Activated T-cell treated with anti-CD3 and anti-CD28 coated beads, Interleukin-2, amount 50 U/mL, for 1 hour (primary cell): ENCODE measurements at regions not wholly inside any gene's neighbourhood (a gene's known extent, or its start where the extent isn't known, plus 50 kb on each side); places are given as distances from the start of the nearest gene placed in this dataset.

ENCODE experiments used
- DNase-seq: peaks from one replicate; pipeline ENCODE4 v3.0.0-alpha.2; 2020

- peak; percentile 33 for DNase-seq
Measured at GRCh38 chr19:28878862-28879566, 333.9 kb downstream of the UQCRFS1 start.

GRCh38 chr19:28876609-28877123, 336.3 kb downstream of the UQCRFS1 start:
- no peak for DNase-seq

GRCh38 chr19:28874742-28875141, 338.2 kb downstream of the UQCRFS1 start:
- DNase-seq = no peak

GRCh38 chr19:28873301-28873700, 339.6 kb downstream of the UQCRFS1 start:
- DNase-seq = no peak

- DNase-seq = no peak
Measured at GRCh38 chr19:28871099-28871725, 341.7 kb downstream of the UQCRFS1 start.

- no peak for DNase-seq
Measured at GRCh38 chr19:28869459-28869858, 343.5 kb downstream of the UQCRFS1 start.

- DNase-seq = no peak
Measured at GRCh38 chr19:28868836-28869235, 344.1 kb downstream of the UQCRFS1 start.

- no peak for DNase-seq
Measured at GRCh38 chr19:28867978-28868377, 345.0 kb downstream of the UQCRFS1 start.

- DNase-seq = no peak
Measured at GRCh38 chr19:28864577-28865042, 348.3 kb downstream of the UQCRFS1 start.

- no peak for DNase-seq
Measured at GRCh38 chr19:28864024-28864503, 348.9 kb downstream of the UQCRFS1 start.

- no peak for DNase-seq
Measured at GRCh38 chr19:28862238-28862637, 350.7 kb downstream of the UQCRFS1 start.

GRCh38 chr19:28859811-28860210, 353.1 kb downstream of the UQCRFS1 start:
- no peak for DNase-seq

GRCh38 chr19:28858933-28859332, 354.0 kb downstream of the UQCRFS1 start:
- DNase-seq = no peak

GRCh38 chr19:28857967-28858366, 355.0 kb downstream of the UQCRFS1 start:
- no peak for DNase-seq

- DNase-seq = no peak
Measured at GRCh38 chr19:28855216-28855615, 357.7 kb downstream of the UQCRFS1 start.

GRCh38 chr19:28847468-28847867, 365.5 kb downstream of the UQCRFS1 start:
- DNase-seq = no peak

- no peak for DNase-seq
Measured at GRCh38 chr19:28846094-28846812, 366.7 kb downstream of the UQCRFS1 start.

- DNase-seq = no peak
Measured at GRCh38 chr19:28843761-28844492, 369.0 kb downstream of the UQCRFS1 start.

- no peak for DNase-seq
Measured at GRCh38 chr19:28841531-28841930, 371.4 kb downstream of the UQCRFS1 start.

GRCh38 chr19:28840891-28841290, 372.1 kb downstream of the UQCRFS1 start:
- DNase-seq = no peak

- no peak for DNase-seq
Measured at GRCh38 chr19:28839455-28839854, 373.5 kb downstream of the UQCRFS1 start.

GRCh38 chr19:28838909-28839308, 374.0 kb downstream of the UQCRFS1 start:
- DNase-seq = no peak

- DNase-seq = no peak
Measured at GRCh38 chr19:28836421-28836820, 376.5 kb downstream of the UQCRFS1 start.
